Activated CD4-positive, alpha-beta T cell treated with anti-CD3 and anti-CD28 coated beads for 1 hour (primary cell): ENCODE measurements at regions not wholly inside any gene's neighbourhood (a gene's known extent, or its start where the extent isn't known, plus 50 kb on each side); places are given as distances from the start of the nearest gene placed in this dataset.

Experiments used
- DNase-seq: peaks from one replicate; pipeline ENCODE4 v3.0.0-alpha.2; 2020

DNA sequence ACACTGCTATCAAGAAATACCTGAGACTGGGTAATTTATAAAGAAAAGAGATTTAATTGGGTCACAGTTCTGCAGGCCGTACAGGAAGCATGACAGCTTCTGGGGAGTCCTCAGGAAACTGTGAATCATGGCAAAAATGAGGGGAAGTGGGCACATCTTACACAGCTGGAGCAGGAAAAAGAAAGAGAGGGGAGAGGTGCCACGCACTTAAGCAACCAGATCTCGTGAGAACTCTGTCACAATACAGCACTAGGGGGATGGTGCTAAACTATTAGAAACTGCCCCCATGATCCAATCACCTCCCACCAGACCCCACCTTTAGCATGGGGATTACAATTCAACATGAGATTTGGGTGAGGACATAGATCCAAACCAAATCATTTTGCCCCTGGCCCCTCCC, 105.5 kb upstream of the CPLX2 start:
- DNase-seq = no peak

DNA sequence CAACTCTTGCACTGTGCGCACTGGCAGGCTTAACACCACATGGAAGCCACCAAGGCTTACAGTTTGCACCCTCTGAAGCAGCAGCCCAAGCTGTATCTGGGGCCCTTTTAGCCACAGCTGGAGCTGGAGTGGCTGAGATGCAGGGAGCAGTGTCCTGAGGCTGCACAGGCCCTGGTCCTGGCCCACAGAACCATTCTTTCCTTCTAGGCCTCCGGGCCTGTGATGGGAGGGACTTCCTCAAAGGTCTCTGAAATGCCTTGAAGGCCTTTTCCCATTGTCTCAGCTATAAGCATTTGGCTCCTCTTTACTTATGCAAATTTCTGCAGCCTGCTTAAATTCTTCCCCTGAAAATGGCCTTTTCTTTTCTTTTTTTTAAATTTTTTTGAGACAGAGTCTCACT, 104.4 kb upstream of the CPLX2 start:
- DNase-seq = no peak

- DNase-seq = no peak
Measured at GRCh38 chr5:175772747-175773533, 98.4 kb upstream of the CPLX2 start.

- no peak for DNase-seq
Measured at GRCh38 chr5:175773534-175774070, 97.8 kb upstream of the CPLX2 start.

DNA sequence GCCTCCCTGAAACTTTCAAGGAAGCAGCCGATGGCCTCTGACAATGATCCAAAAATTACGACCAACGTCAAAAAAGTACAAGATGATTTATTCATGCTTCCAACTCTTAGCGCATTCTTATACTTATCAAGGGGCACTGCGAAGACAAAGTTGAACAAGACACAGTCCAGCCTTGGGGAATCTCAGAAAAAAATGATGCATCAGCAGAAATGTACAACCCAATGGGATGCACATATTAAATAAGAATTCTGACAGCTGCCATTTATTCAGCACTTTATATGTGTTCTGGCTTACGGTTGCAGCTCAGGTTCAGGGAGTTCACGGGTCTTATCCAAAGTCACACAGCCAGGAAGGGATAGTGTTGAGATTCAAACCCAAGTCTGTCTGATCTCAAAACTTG, 96.0 kb upstream of the CPLX2 start:
- DNase-seq = no peak

GRCh38 chr5:175778951-175779503, 92.4 kb upstream of the CPLX2 start:
- DNase-seq = no peak

DNA sequence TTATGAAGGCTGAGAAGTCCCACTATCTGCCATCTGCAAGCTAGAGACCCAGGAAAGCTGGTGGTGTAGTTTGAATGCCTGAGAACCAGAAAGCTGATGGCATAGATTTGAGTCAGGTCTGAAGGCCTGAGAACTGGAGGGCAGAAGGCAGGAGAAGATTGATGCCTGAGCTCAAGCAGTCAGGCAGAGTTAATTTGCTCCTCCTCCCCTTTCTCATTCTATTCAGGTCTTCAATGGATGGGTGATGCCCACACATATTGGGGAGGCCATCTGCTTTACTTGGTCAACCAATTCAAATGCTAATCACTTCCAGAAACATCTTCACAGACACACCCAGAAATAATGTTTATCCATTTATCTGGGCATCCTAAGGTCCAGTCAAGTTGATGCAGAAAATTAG, 87.6 kb upstream of the CPLX2 start:
- no peak for DNase-seq

DNA sequence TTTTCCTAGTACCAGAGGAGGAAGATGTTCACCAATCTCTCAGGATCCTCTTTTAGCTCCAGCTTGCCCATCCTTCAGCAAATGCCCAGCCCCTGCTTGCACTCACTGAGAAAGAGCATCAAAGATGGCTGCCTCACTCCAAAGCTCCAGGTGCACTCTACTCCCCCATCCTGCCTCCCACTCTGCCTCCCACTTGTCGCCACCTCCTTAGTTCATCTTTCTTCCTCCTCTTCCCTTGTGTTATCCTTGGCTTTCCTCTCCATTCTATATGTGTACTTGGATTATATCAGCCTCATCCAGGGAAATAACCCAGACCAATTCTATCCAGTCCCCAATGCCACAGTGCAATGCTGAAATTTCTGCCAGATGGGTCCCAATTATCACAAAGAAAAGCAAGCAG, 87.1 kb upstream of the CPLX2 start:
- no peak for DNase-seq

GRCh38 chr5:175785681-175786080, 85.7 kb upstream of the CPLX2 start:
- DNase-seq = no peak

DNA sequence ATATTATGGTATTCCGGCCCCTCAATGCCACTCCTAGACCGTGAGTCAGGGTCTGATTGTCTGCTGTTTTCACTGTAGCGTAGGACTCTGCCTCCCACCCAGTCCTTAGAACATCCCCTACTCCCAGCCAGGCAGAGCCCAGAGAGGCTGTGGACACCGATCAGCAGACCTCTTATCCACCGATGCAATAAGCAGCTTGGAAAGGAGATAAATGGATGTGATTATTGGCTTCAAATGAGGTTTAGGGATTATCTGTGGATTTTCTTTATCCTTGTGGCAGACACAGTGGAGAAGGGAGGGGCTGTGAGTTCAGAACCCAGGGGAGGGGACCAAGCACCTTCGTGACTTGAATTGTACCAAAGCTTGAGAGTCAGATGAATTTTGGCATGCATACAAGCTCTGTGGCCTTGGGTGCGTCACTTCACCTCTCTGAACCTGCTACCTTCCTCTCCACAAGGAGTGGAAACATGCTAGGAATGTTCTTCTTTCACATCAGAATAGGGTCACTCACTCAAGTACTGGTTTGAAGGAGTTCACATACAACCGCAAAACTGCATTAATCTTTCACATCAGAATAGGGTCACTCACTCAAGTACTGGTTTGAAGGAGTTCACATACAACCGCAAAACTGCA, 83.1 kb upstream of the CPLX2 start:
- DNase-seq = no peak

DNA sequence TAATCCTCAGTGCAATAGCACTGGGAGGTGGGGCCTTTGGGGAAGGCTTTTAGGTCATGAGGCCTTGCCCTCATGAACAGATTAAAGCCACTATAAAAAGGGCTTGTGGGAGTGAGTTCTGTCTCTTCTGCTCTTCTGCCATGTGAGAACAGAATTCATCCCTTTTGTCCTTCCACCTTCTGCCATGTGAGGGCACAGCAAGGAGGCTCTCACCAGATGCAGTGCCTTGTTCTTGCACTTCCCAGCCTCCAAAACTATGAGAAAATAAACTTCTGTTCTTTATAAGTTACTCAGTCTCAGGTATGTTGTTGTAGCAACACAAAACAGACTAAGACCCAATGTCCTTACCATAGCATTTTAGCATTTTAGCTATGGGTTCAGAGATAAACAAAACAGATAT, 81.7 kb upstream of the CPLX2 start:
- DNase-seq = no peak

DNA sequence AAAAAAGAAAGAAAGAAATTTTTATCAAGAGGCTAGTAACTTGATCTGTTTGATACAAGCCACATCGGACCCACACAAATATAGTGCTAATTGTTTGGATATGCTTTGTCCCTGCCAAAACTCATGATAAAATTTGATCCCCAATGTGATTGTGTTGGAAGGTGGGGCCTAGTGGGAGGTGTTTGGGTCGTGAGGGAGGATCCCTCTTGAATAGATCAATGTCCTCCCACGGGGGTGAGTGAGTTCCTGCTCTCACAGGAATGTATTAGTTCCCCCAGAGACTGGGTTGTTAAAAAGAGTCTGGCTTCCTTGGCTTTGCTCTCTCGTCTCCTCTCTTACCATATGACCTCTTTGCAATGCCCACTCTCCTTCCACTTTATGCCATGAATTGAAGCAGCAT, 80.6 kb upstream of the CPLX2 start:
- DNase-seq = no peak

GRCh38 chr5:175795959-175796358, 75.4 kb upstream of the CPLX2 start:
- DNase-seq = no peak

- DNase-seq = peak; percentile 58
Measured at GRCh38 chr5:175796536-175797499, 74.6 kb upstream of the CPLX2 start.

- no peak for DNase-seq
Measured at GRCh38 chr5:175797521-175798038, 73.8 kb upstream of the CPLX2 start.

GRCh38 chr5:175798626-175799025, 72.8 kb upstream of the CPLX2 start:
- no peak for DNase-seq

GRCh38 chr5:175800656-175801081, 70.7 kb upstream of the CPLX2 start:
- DNase-seq = no peak

- DNase-seq = no peak
Measured at GRCh38 chr5:175802361-175802760, 69.0 kb upstream of the CPLX2 start.

DNA sequence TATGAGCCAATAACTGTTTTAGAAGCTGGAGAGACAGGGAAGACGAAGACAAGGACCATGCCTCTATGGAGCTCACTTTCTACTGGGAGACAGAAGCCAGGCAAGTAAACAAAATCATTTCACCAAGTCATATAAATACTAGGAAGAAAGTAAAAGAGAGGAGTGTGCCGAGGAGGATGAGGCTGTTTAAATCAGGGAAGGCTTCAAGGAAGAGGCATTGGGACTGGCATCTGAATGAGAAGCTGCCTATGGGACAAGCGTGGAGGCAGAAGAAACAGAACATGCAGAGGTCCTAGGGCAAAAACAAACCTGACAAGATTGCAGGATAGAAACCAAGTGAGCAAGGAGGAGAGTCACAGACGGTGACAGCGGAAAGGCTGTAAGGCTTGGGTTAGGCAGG, 68.1 kb upstream of the CPLX2 start:
- DNase-seq = no peak

- no peak for DNase-seq
Measured at GRCh38 chr5:175803736-175804454, 67.5 kb upstream of the CPLX2 start.

GRCh38 chr5:175805256-175806011, 65.9 kb upstream of the CPLX2 start:
- DNase-seq = no peak
